IPS-20b (cell line): ENCODE measurements at regions not wholly inside any gene's neighbourhood (a gene's known extent, or its start where the extent isn't known, plus 50 kb on each side); places are given as distances from the start of the nearest gene placed in this dataset.
"Not testable (repeated sequence)": the region's sequence is repeated elsewhere in the genome, so short reads cannot be mapped to it uniquely, and the experiment has no call there.

ENCODE experiments used
- H3K27ac ChIP-seq: one replicate; pipeline ENCODE4 v1.5.1; 2013; ENCODE audit warnings: low read length
- H3K27me3 ChIP-seq: 2 replicates; pipeline ENCODE4 v1.6.1; 2013; ENCODE audit warnings: mild to moderate bottlenecking, low read length, inconsistent platforms; ENCODE audit not compliant: insufficient read depth
- H3K36me3 ChIP-seq: 2 replicates; pipeline ENCODE4 v1.6.1; 2013; ENCODE audit warnings: low read depth, mild to moderate bottlenecking, inconsistent platforms, low read length, moderate library complexity; ENCODE audit not compliant: insufficient read depth
- H3K4me1 ChIP-seq: 2 replicates; pipeline ENCODE4 v1.6.1; 2013; ENCODE audit warnings: mild to moderate bottlenecking, control low read depth, inconsistent platforms, low read length, moderate library complexity; ENCODE audit not compliant: insufficient read depth
- H3K4me3 ChIP-seq: 2 replicates; pipeline ENCODE4 v1.5.1; 2013; ENCODE audit warnings: mild to moderate bottlenecking, low read length, inconsistent platforms
- H3K9ac ChIP-seq: 2 replicates; pipeline ENCODE4 v1.6.1; 2013; ENCODE audit warnings: low read depth, mild to moderate bottlenecking, inconsistent platforms, low read length, moderate library complexity
- H3K9me3 ChIP-seq: 2 replicates; pipeline ENCODE4 v1.6.1; 2013; ENCODE audit warnings: mild to moderate bottlenecking, low read depth, low read length, inconsistent platforms; ENCODE audit not compliant: insufficient read depth

GRCh38 chr9:65449423-65449822 is 164.4 kb upstream of the FOXD4L5 start:
- Histone ChIP-seq H3K27ac (no peak overlapping the region), H3K4me3 (no peak overlapping the region), H3K27me3 (no peaks in the 10 kb centered on the region), H3K9ac (no peak overlapping the region), H3K9me3 (peaks cover 39% of the 10 kb centered on the region), H3K4me1 (no peaks in the 10 kb centered on the region), H3K36me3 (no peaks in the 10 kb centered on the region)

GRCh38 chr9:65447146-65447545 is 162.1 kb upstream of the FOXD4L5 start:
- H3K9me3 ChIP-seq = peaks cover 36% of the 10 kb centered on the region
- not testable (repeated sequence) for H3K27me3 ChIP-seq, H3K4me3 ChIP-seq, H3K9ac ChIP-seq, H3K4me1 ChIP-seq, H3K27ac ChIP-seq, H3K36me3 ChIP-seq

- not testable (repeated sequence) for H3K36me3 ChIP-seq, H3K4me3 ChIP-seq, H3K27me3 ChIP-seq, H3K9ac ChIP-seq, H3K4me1 ChIP-seq, H3K27ac ChIP-seq
- peaks cover 35% of the 10 kb centered on the region for H3K9me3 ChIP-seq
Measured at GRCh38 chr9:65445991-65446390, 161.0 kb upstream of the FOXD4L5 start.

- peaks cover 33% of the 10 kb centered on the region for H3K9me3 ChIP-seq
- no peak overlapping the region for H3K4me3 ChIP-seq
- H3K36me3 ChIP-seq = no peaks in the 10 kb centered on the region
- no peaks in the 10 kb centered on the region for H3K27me3 ChIP-seq
- H3K9ac ChIP-seq = no peak overlapping the region
- no peak overlapping the region for H3K27ac ChIP-seq
- no peaks in the 10 kb centered on the region for H3K4me1 ChIP-seq
Measured at GRCh38 chr9:65444943-65445342, 159.9 kb upstream of the FOXD4L5 start.

DNA sequence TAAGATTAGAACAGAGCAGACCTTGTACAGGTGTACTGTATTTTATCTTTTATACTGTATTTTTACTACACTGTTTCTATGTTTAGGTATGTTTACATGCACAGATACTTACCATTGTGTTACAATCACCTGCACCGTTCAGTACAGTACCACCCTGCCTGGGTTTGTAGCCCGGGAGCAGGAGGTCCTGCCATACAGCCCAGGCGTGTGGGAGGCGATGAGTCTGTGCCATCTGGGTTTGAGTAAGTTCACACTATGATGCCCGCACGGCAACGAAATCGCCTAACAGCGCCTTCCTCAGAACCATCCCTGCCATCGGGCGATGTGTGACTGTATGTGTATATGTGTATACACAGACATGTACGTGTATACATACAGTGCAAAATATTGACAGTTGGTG is 157.1 kb upstream of the FOXD4L5 start:
- H3K36me3 ChIP-seq, H3K27me3 ChIP-seq, H3K27ac ChIP-seq, H3K4me3 ChIP-seq, H3K9ac ChIP-seq, H3K4me1 ChIP-seq: not testable (repeated sequence)
- H3K9me3 ChIP-seq = peaks cover 32% of the 10 kb centered on the region

DNA sequence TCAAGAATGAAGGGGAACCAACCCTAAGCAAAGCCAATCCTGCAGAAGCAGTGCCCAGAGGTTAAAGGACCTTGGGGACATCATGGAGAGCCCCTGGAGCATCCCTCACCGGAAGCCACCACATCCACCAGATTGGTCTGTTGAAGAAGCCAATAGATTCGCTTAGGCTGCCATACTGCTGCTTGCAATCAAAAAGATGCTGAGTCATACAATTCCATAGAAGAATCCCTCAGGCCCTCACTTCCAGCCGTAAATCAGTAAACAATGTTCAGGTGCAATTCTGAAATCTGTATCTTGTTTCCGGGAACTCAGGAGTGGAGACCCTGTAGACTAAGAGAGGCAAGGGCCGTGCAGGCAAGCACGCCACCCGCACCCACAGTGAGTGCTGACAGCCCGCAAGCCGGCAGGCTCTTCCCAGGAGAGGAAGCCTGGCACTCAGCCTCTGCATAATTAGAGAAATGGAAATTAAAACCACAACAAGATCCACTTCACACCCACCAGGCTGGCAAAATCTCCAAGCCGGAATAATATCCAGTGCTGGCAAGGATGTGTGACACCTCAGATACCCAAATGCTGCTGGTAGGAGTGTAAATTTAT is 156.4 kb upstream of the FOXD4L5 start:
- H3K9me3 ChIP-seq = peaks cover 38% of the 10 kb centered on the region

DNA sequence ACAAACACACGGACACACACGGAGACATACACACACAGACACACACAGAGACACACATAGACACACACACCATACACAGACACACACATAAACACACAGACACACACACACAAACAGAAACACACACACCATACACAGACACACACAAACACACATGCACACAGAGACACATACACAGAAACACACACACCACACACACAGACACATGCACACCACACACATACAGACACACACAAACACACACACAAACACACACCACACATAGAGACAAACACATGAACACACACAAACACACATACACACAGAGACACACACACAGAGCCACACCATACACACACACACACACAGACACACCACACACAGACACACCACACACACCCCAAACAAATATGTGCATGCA is 152.7 kb upstream of the FOXD4L5 start:
- Histone ChIP-seq H3K9me3 (peaks cover 44% of the 10 kb centered on the region), H3K27ac (no peak overlapping the region), H3K4me3 (no peak overlapping the region; the same call in 1 of the 2 replicates), H3K27me3 (no peaks in the 10 kb centered on the region), H3K4me1 (no peaks in the 10 kb centered on the region), H3K36me3 (no peaks in the 10 kb centered on the region), H3K9ac (no peak overlapping the region)

More for the DNA sequence above, 156.4 kb upstream of the FOXD4L5 start:
- H3K4me3 ChIP-seq, H3K27me3 ChIP-seq, H3K4me1 ChIP-seq, H3K9ac ChIP-seq, H3K27ac ChIP-seq, H3K36me3 ChIP-seq: not testable (repeated sequence)

- Histone ChIP-seq H3K27ac (no peak overlapping the region), H3K9me3 (peaks cover 59% of the 10 kb centered on the region), H3K9ac (no peak overlapping the region), H3K36me3 (no peaks in the 10 kb centered on the region), H3K4me1 (no peaks in the 10 kb centered on the region), H3K4me3 (no peak overlapping the region), H3K27me3 (no peaks in the 10 kb centered on the region)
Measured at GRCh38 chr9:65435464-65435863, 150.5 kb upstream of the FOXD4L5 start.

DNA sequence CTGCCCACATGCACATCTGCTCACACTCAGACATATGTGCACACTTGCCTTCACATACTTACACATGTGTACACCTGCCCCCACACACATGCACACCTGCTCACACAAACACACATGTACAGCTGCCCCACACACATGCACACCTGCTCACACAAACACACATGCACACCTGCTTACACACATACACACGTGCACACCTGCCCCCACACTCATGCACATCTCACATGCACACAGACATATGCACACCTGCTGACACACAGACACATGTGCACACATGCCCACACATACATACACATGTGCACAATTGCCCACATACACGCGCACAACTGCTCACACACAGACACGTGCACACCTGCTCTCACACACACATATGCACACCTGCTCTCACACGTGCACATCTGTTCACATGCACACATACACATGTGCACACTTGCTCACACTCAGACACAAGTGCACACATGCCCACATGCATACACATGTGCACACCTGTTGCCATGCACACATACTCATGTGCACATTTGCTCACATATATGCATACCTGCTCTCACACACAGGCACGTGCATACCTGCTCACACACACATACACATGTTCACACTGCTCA is 147.8 kb upstream of the FOXD4L5 start:
- H3K27ac ChIP-seq = no peak overlapping the region
- H3K36me3 ChIP-seq = no peaks in the 10 kb centered on the region
- H3K4me3 ChIP-seq = no peak overlapping the region
- peaks cover 68% of the 10 kb centered on the region for H3K9me3 ChIP-seq
- no peaks in the 10 kb centered on the region for H3K27me3 ChIP-seq
- no peak overlapping the region for H3K9ac ChIP-seq
- no peaks in the 10 kb centered on the region for H3K4me1 ChIP-seq

DNA sequence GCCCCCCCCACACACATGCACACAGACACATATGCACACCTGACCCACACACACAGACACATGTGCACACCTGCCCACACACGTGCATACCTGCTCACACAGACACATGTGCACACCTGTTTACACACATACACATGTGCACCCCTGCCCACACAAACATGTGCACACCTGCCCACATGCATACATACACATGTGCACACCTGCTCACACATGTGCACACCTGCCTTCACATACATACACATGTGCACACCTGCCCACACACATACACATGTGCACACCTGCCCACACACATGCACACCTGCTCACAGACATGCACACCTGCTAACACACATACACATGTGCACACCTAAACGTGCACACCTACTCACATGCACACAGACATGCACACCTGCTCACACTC is 147.0 kb upstream of the FOXD4L5 start:
- Histone ChIP-seq H3K4me1 (no peaks in the 10 kb centered on the region), H3K9me3 (peaks cover 64% of the 10 kb centered on the region), H3K9ac (no peak overlapping the region)

GRCh38 chr9:65430221-65430620 is 145.2 kb upstream of the FOXD4L5 start:
- no peak overlapping the region for H3K4me3 ChIP-seq
- H3K4me1 ChIP-seq = no peaks in the 10 kb centered on the region
- H3K9ac ChIP-seq = no peak overlapping the region
- no peaks in the 10 kb centered on the region for H3K36me3 ChIP-seq
- H3K9me3 ChIP-seq = peaks cover 65% of the 10 kb centered on the region
- no peak overlapping the region for H3K27ac ChIP-seq
- H3K27me3 ChIP-seq = no peaks in the 10 kb centered on the region

More for the DNA sequence above, 147.0 kb upstream of the FOXD4L5 start:
- Histone ChIP-seq H3K27ac (no peak overlapping the region), H3K27me3 (no peaks in the 10 kb centered on the region), H3K4me3 (no peak overlapping the region), H3K36me3 (no peaks in the 10 kb centered on the region)

DNA sequence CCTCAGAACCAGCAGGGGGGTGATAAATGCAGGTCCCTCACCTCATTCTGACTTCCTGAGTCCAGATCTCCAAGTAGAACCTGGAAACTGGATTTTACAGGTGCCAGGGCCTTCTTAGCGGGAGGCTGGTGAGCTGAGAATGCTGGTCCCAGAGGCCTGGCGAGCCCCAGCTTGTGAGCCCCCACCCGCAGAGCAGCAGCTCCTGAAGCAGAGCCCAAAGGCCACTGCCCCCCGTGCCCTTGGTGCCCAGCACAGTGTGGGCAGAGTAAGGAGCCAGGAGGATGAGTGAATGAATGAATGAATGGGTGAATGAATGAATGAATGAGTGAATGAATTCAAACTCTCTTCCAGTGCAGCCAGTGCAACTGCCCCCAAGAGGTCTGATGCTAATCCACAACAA is 142.4 kb upstream of the FOXD4L5 start:
- not testable (repeated sequence) for H3K4me1 ChIP-seq, H3K4me3 ChIP-seq, H3K9ac ChIP-seq, H3K36me3 ChIP-seq, H3K27me3 ChIP-seq, H3K27ac ChIP-seq
- peaks cover 69% of the 10 kb centered on the region for H3K9me3 ChIP-seq
